ENCODE measurements at regions not wholly inside any gene's neighbourhood (a gene's known extent, or its start where the extent isn't known, plus 50 kb on each side); places are given as distances from the start of the nearest gene placed in this dataset.

DNA sequence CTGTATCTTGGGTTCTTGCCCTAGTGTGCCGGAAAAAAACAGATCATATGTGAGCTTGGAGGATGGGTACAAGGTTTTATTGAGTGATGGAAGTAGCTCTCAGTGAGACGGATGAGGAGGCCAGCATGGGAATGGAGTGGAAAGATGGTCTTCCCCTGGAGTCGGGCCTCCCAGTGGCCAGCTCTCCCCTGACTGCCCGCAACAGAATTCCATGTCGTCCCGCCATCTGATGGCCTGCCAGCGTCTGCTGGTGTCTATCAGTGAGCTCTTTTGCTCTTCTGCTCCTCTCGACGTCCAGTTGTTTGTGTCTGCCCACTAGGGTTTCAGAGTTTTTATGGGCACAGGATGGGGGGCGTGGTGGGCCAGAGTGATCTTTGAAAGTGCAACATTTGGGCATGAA lies 315.2 kb upstream of the BRINP3 start:
- Histone ChIP-seq H3K4me3 (ENCODE audit: control insufficient read depth in 2 of 3, extremely low read depth in 1 of 3, insufficient read depth in 2 of 3, low read depth in 1 of 3, low read length in 3 of 3) (no peak overlapping the region), H3K27ac (ENCODE audit: control insufficient read depth, insufficient read depth, low read length) (no peak overlapping the region), H3K4me1 (ENCODE audit: control insufficient read depth, extremely low read depth, insufficient read depth, low read length) (no peaks in the 10 kb centered on the region), H2AFZ (ENCODE audit: control insufficient read depth, low read length) (no peak overlapping the region), H3K9me3 (ENCODE audit: control insufficient read depth, low read depth, low read length) (no peaks in the 10 kb centered on the region), H3K9me1 (ENCODE audit: control insufficient read depth, extremely low read depth, insufficient read depth, low read length) (no peaks in the 10 kb centered on the region), H3K36me3 (ENCODE audit: control insufficient read depth in 2 of 2, extremely low read depth in 1 of 2, insufficient read depth in 2 of 2, low read length in 2 of 2) (no peaks in the 10 kb centered on the region), H3K27me3 (ENCODE audit: control insufficient read depth, extremely low read depth, insufficient read depth, low read length) (no peaks in the 10 kb centered on the region), H4K20me1 (ENCODE audit: control insufficient read depth, extremely low read depth, insufficient read depth, low read length) (no peaks in the 10 kb centered on the region), H3K79me2 (ENCODE audit: control insufficient read depth, insufficient read depth, low read length) (no peaks in the 10 kb centered on the region), H3K9ac (ENCODE audit: control insufficient read depth, extremely low read depth, insufficient read depth, low read length) (no peak overlapping the region), H3K4me2 (ENCODE audit: control insufficient read depth, extremely low read depth, insufficient read depth, low read depth, low read length) (no peak overlapping the region)
- no peak for DNase-seq (ENCODE audit: low read depth, low spot score)
- dilution Hi-C loops (cut with MboI; ENCODE audit: extremely low pct_ligation_motif_present, low sequenced_read_pairs): no loop called here
- FAIRE-seq: no peak
- TF ChIP-seq, protein P1, sequence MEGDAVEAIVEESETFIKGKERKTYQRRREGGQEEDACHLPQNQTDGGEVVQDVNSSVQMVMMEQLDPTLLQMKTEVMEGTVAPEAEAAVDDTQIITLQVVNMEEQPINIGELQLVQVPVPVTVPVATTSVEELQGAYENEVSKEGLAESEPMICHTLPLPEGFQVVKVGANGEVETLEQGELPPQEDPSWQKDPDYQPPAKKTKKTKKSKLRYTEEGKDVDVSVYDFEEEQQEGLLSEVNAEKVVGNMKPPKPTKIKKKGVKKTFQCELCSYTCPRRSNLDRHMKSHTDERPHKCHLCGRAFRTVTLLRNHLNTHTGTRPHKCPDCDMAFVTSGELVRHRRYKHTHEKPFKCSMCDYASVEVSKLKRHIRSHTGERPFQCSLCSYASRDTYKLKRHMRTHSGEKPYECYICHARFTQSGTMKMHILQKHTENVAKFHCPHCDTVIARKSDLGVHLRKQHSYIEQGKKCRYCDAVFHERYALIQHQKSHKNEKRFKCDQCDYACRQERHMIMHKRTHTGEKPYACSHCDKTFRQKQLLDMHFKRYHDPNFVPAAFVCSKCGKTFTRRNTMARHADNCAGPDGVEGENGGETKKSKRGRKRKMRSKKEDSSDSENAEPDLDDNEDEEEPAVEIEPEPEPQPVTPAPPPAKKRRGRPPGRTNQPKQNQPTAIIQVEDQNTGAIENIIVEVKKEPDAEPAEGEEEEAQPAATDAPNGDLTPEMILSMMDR (optimal IDR thresholded peaks at IDR 0.05 in 1 of 3, IDR thresholded peaks at IDR 0.05 in 1 of 3, conservative IDR thresholded peaks at IDR 0.05 in 1 of 3; ENCODE audit: extremely low read depth in 1 of 3, insufficient read depth in 2 of 3, low read length in 3 of 3): no peak
- no peak for TF ChIP-seq EZH2 (IDR thresholded peaks at IDR 0.05; ENCODE audit: low read length)

DNA sequence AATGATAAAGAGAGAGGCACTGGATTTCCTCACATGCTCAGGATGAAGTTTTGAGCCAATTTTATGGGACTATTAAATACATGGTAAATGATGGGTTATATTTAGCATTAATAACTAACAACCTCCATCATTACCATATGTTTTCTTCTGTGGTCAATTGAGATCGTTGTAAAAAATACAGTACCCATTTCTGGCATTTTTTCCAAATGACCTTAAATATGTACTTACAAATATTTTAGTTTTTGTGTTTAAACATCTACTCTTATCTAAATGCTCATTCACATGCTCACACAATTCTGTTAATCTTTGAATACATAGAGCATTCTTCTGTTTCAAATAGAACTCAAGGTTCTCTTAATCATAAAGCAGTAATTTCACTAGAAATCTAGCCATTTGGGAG lies 330.0 kb upstream of the BRINP3 start:
- no peak for FAIRE-seq
- Histone ChIP-seq H3K4me3 (ENCODE audit: control insufficient read depth in 2 of 3, extremely low read depth in 1 of 3, insufficient read depth in 2 of 3, low read depth in 1 of 3, low read length in 3 of 3) (no peak overlapping the region), H3K79me2 (ENCODE audit: control insufficient read depth, insufficient read depth, low read length) (no peaks in the 10 kb centered on the region), H3K9ac (ENCODE audit: control insufficient read depth, extremely low read depth, insufficient read depth, low read length) (no peak overlapping the region), H3K9me3 (ENCODE audit: control insufficient read depth, low read depth, low read length) (no peaks in the 10 kb centered on the region), H2AFZ (ENCODE audit: control insufficient read depth, low read length) (no peak overlapping the region), H4K20me1 (ENCODE audit: control insufficient read depth, extremely low read depth, insufficient read depth, low read length) (no peaks in the 10 kb centered on the region), H3K4me1 (ENCODE audit: control insufficient read depth, extremely low read depth, insufficient read depth, low read length) (no peaks in the 10 kb centered on the region), H3K9me1 (ENCODE audit: control insufficient read depth, extremely low read depth, insufficient read depth, low read length) (no peaks in the 10 kb centered on the region), H3K36me3 (ENCODE audit: control insufficient read depth in 2 of 2, extremely low read depth in 1 of 2, insufficient read depth in 2 of 2, low read length in 2 of 2) (no peaks in the 10 kb centered on the region), H3K4me2 (ENCODE audit: control insufficient read depth, extremely low read depth, insufficient read depth, low read depth, low read length) (no peak overlapping the region), H3K27ac (ENCODE audit: control insufficient read depth, insufficient read depth, low read length) (no peak overlapping the region), H3K27me3 (ENCODE audit: control insufficient read depth, extremely low read depth, insufficient read depth, low read length) (no peaks in the 10 kb centered on the region)
- DNase-seq (ENCODE audit: low read depth, low spot score): no peak
- dilution Hi-C loops (cut with MboI; ENCODE audit: extremely low pct_ligation_motif_present, low sequenced_read_pairs): no loop called here
- TF ChIP-seq, protein P1 (optimal IDR thresholded peaks at IDR 0.05 in 1 of 3, IDR thresholded peaks at IDR 0.05 in 1 of 3, conservative IDR thresholded peaks at IDR 0.05 in 1 of 3; ENCODE audit: extremely low read depth in 1 of 3, insufficient read depth in 2 of 3, low read length in 3 of 3): no peak
- no peak for TF ChIP-seq EZH2 (IDR thresholded peaks at IDR 0.05; ENCODE audit: low read length)

Data from keratinocyte (primary cell).